Panc1 (cell line): ENCODE measurements at regions not wholly inside any gene's neighbourhood (a gene's known extent, or its start where the extent isn't known, plus 50 kb on each side); places are given as distances from the start of the nearest gene placed in this dataset.

ENCODE experiments used
- ATAC-seq: fragments of 200-7000 bp; cut with Tn5 transposase; 2 replicates; pipeline ENCODE4 v1.9.1; 2020; ENCODE audit warnings: mild to moderate bottlenecking, moderate library complexity
- BruUV-seq: library from RNA; stranded (reverse); fragments of 400-500 nt; replicated peaks from 2 replicates; lab custom pipeline; 2021; lab: Mats Ljungman, UMichigan
- CTCF ChIA-PET: fragments of 300-600 bp; sonication (Branson Sonifier 250); formaldehyde crosslinking; loops from one replicate; lab custom pipeline; 2022; ENCODE audit warnings: antibody characterized with exemption; lab: Charles Lee
- POLR2A ChIA-PET: fragments of 300-600 bp; sonication (Branson Sonifier 250); formaldehyde crosslinking; loops from one replicate; lab custom pipeline; 2022; ENCODE audit warnings: antibody characterized with exemption; lab: Charles Lee
- DNase-seq: peaks from one replicate; pipeline ENCODE4 v3.0.0-alpha.2; 2010; ENCODE audit warnings: low read depth, low spot score
- H3K27ac ChIP-seq: 2 replicates; pipeline ENCODE4 v1.5.1; 2011; ENCODE audit warnings: mild to moderate bottlenecking, low read length, inconsistent platforms
- H3K27me3 ChIP-seq: fragments of 200-500 bp; sonication (Bioruptor generic); 2 replicates; pipeline ENCODE4 v1.6.0; 2014; ENCODE audit warnings: low read length, inconsistent platforms; ENCODE audit not compliant: control insufficient read depth, insufficient read depth
- H3K36me3 ChIP-seq: fragments of 200-500 bp; sonication (Bioruptor generic); 2 replicates; pipeline ENCODE4 v1.5.1; 2014; ENCODE audit warnings: inconsistent platforms, mild to moderate bottlenecking, low read length, moderate library complexity; ENCODE audit not compliant: control insufficient read depth, insufficient read depth
- H3K4me1 ChIP-seq: 2 replicates; pipeline ENCODE4 v1.5.1; 2011; ENCODE audit warnings: inconsistent platforms, mild to moderate bottlenecking, low read length, moderate library complexity; ENCODE audit not compliant: control insufficient read depth, insufficient read depth
- H3K4me3 ChIP-seq, 2 experiments: 2 replicates each; pipeline ENCODE4 v1.5.1; 2011 to 2012; ENCODE audit warnings: low read depth in 2 of 2, low read length in 2 of 2, mild to moderate bottlenecking in 2 of 2, inconsistent platforms in 1 of 2, moderate library complexity in 1 of 2
- H3K9me3 ChIP-seq: fragments of 200-500 bp; sonication (Bioruptor generic); 2 replicates; pipeline ENCODE4 v1.5.1; 2014; ENCODE audit warnings: low read depth, mild to moderate bottlenecking, inconsistent platforms, low read length, moderate library complexity; ENCODE audit not compliant: control insufficient read depth, insufficient read depth
- CTCF ChIP-seq: fragments of 450-650 bp; IDR thresholded peaks from 2 replicates; pipeline ENCODE4 v1.5.1; 2017; ENCODE audit warnings: mild to moderate bottlenecking
- POLR2AphosphoS5 ChIP-seq: IDR thresholded peaks from 2 replicates; pipeline ENCODE4 v1.6.1; 2012; ENCODE audit warnings: mild to moderate bottlenecking, low read depth, low read length, moderate library complexity
- REST ChIP-seq, 2 experiments: IDR thresholded peaks; 2 replicates each; pipeline ENCODE4 v1.6.1; 2011 to 2012; ENCODE audit warnings: low read depth in 2 of 2, control low read depth in 1 of 2, low read length in 1 of 2, mild to moderate bottlenecking in 1 of 2, moderate library complexity in 1 of 2; ENCODE audit not compliant: insufficient read depth in 1 of 2
- SIN3A ChIP-seq: IDR thresholded peaks from 2 replicates; pipeline ENCODE4 v1.6.1; 2012; ENCODE audit warnings: low read depth, mild to moderate bottlenecking, low read length, moderate library complexity, borderline replicate concordance; ENCODE audit not compliant: insufficient read depth
- TCF7L2 ChIP-seq: IDR thresholded peaks from 2 replicates; pipeline ENCODE4 v1.6.1; 2011; ENCODE audit warnings: mild to moderate bottlenecking, low read depth, low read length, inconsistent platforms
- in situ Hi-C: cut with HindIII; loops from 2 replicates; pipeline ENCODE4 v1.10.0; 2016; ENCODE audit warnings: low sequenced_read_pairs, low pct_unique_long_range_greater_than_20kb
- intact Hi-C: fragments of 100-400 bp; cut with micrococcal nuclease; formaldehyde crosslinking; loops from one replicate; pipeline ENCODE4 v1.10.0; 2022; ENCODE audit not compliant: unreplicated experiment

- POLR2A ChIA-PET = no interaction called here
- peaks cover 4% of the 10 kb centered on the region; the same call in 1 of the 2 replicates for H3K4me1 ChIP-seq
- intact Hi-C loops (no loop called here), in situ Hi-C loops (no loop called here)
- no peak for DNase-seq
- no peak for ATAC-seq
- H3K9me3 ChIP-seq = no peaks in the 10 kb centered on the region
- no TSS peak for BruUV-seq
- H3K27me3 ChIP-seq = 0 out of 2 replicates have a peak, but pooled peaks cover 2% of the 10 kb centered on the region
- TF ChIP-seq POLR2AphosphoS5 (no peak), TCF7L2 (no peak), CTCF (no peak), REST (IDR thresholded peaks at IDR 0.05; ENCODE audit: insufficient read depth in 1 of 2, low read depth in 2 of 2, low read length in 1 of 2) (no peak), SIN3A (no peak)
- no peak overlapping the region for H3K27ac ChIP-seq
- no peaks in the 10 kb centered on the region for H3K36me3 ChIP-seq
- CTCF ChIA-PET = no interaction called here
- H3K4me3 ChIP-seq = no peak overlapping the region
Measured at GRCh38 chr12:25054076-25054782, 105.3 kb upstream of the BCAT1 start.

- Histone ChIP-seq H3K27ac (no peak overlapping the region), H3K4me1 (peaks cover 4% of the 10 kb centered on the region; the same call in 1 of the 2 replicates), H3K4me3 (no peak overlapping the region), H3K36me3 (no peaks in the 10 kb centered on the region), H3K27me3 (0 out of 2 replicates have a peak, but pooled peaks cover 2% of the 10 kb centered on the region), H3K9me3 (no peaks in the 10 kb centered on the region)
- POLR2A ChIA-PET = no interaction called here
- TF ChIP-seq TCF7L2 (no peak), REST (IDR thresholded peaks at IDR 0.05; ENCODE audit: insufficient read depth in 1 of 2, low read depth in 2 of 2, low read length in 1 of 2) (no peak), CTCF (no peak), SIN3A (no peak), POLR2AphosphoS5 (no peak)
- intact Hi-C loops (no loop called here), in situ Hi-C loops (no loop called here)
- DNase-seq (no peak), ATAC-seq (no peak)
- CTCF ChIA-PET = interaction anchor here (0.6 kb wide), 1 partner anchor 39 kb away, joined by 3 read pairs; no protein-coding TSS in a partner anchor
- no TSS peak for BruUV-seq
Measured at GRCh38 chr12:25052914-25053211, 104.0 kb upstream of the BCAT1 start.
